A673 (cell line): ENCODE measurements at regions not wholly inside any gene's neighbourhood (a gene's known extent, or its start where the extent isn't known, plus 50 kb on each side); places are given as distances from the start of the nearest gene placed in this dataset.

Experiments
- BruUV-seq: library from RNA; stranded (reverse); fragments of 400-500 nt; replicated peaks from 2 replicates; lab custom pipeline; 2021; lab: Mats Ljungman, UMichigan
- CTCF ChIA-PET: fragments of 300-600 bp; sonication (Branson Sonifier 250); formaldehyde crosslinking; loops from one replicate; lab custom pipeline; 2022; ENCODE audit warnings: antibody characterized with exemption; lab: Charles Lee
- POLR2A ChIA-PET: fragments of 300-600 bp; sonication (Branson Sonifier 250); formaldehyde crosslinking; loops from one replicate; lab custom pipeline; 2022; ENCODE audit warnings: antibody characterized with exemption; ENCODE audit not compliant: low non-redundant PET; lab: Charles Lee
- DNase-seq: peaks from one replicate; pipeline ENCODE4 v3.0.0-alpha.2; 2015; ENCODE audit warnings: low spot score
- H3K27ac ChIP-seq: fragments of 200-600 bp; sonication (generic); 2 replicates; pipeline ENCODE4 v1.5.1; 2016; ENCODE audit warnings: mixed run types, low read depth, mild to moderate bottlenecking, mixed read lengths, antibody characterized with exemption, low read length; ENCODE audit not compliant: poor library complexity, severe bottlenecking
- H3K27me3 ChIP-seq: fragments of 200-600 bp; sonication (generic); replicated peaks from 2 replicates; pipeline ENCODE4 v1.6.1; 2017; ENCODE audit warnings: mixed run types, low read depth, mild to moderate bottlenecking, mixed read lengths, antibody characterized with exemption, low read length; ENCODE audit not compliant: insufficient read depth, poor library complexity
- H3K36me3 ChIP-seq: fragments of 200-600 bp; sonication (generic); 2 replicates; pipeline ENCODE4 v1.6.1; 2016; ENCODE audit warnings: mixed run types, mild to moderate bottlenecking, mixed read lengths, antibody characterized with exemption, low read length; ENCODE audit not compliant: insufficient read depth, poor library complexity, severe bottlenecking
- H3K4me1 ChIP-seq: fragments of 200-600 bp; sonication (generic); 2 replicates; pipeline ENCODE4 v1.6.1; 2017; ENCODE audit warnings: mixed run types, mild to moderate bottlenecking, mixed read lengths, antibody characterized with exemption, low read length; ENCODE audit not compliant: insufficient read depth, poor library complexity, severe bottlenecking
- H3K4me3 ChIP-seq: fragments of 200-600 bp; sonication (generic); 2 replicates; pipeline ENCODE4 v1.5.1; 2016; ENCODE audit warnings: low read depth, mixed run types, mild to moderate bottlenecking, mixed read lengths, low read length; ENCODE audit not compliant: poor library complexity, severe bottlenecking
- H3K9me3 ChIP-seq: fragments of 200-600 bp; sonication (generic); 2 replicates; pipeline ENCODE4 v1.6.1; 2016; ENCODE audit warnings: mixed run types, low read depth, mild to moderate bottlenecking, mixed read lengths, antibody characterized with exemption, low read length; ENCODE audit not compliant: poor library complexity, severe bottlenecking
- CTCF ChIP-seq: fragments of 300-800, 200-600 bp; sonication (generic); conservative IDR thresholded peaks from 2 replicates; pipeline ENCODE4 v1.5.1; 2017; ENCODE audit warnings: low read depth, mild to moderate bottlenecking, antibody characterized with exemption, low read length, moderate library complexity, mixed read lengths
- EZH2 ChIP-seq: fragments of 200-600 bp; sonication (generic); IDR thresholded peaks from 2 replicates; pipeline ENCODE4 v1.6.1; 2017; ENCODE audit warnings: borderline replicate concordance, low read depth, mild to moderate bottlenecking, mixed read lengths, antibody characterized with exemption, low read length; ENCODE audit not compliant: poor library complexity, severe bottlenecking
- intact Hi-C: fragments of 100-400 bp; cut with micrococcal nuclease; formaldehyde crosslinking; loops from one replicate; pipeline ENCODE4 v1.10.0; 2022; ENCODE audit not compliant: unreplicated experiment

GRCh38 chr9:134980516-134980915, 62.8 kb upstream of the FCN1 start:
- Histone ChIP-seq H3K4me3 (no peak overlapping the region), H3K36me3 (no peaks in the 10 kb centered on the region), H3K27me3 (no peaks in the 10 kb centered on the region), H3K9me3 (no peaks in the 10 kb centered on the region), H3K27ac (no peak overlapping the region), H3K4me1 (no peaks in the 10 kb centered on the region)
- DNase-seq: no peak
- POLR2A ChIA-PET: no interaction called here
- no TSS peak for BruUV-seq
- CTCF ChIA-PET: no interaction called here
- TF ChIP-seq EZH2: no peak
- no peak for TF ChIP-seq CTCF
- intact Hi-C loops: no loop called here

- POLR2A ChIA-PET: no interaction called here
- no peak overlapping the region for H3K4me3 ChIP-seq
- no peak for TF ChIP-seq CTCF
- TF ChIP-seq EZH2: no peak
- H3K27ac ChIP-seq: no peak overlapping the region
- intact Hi-C loops: no loop called here
- no peak for DNase-seq
- no peaks in the 10 kb centered on the region for H3K4me1 ChIP-seq
- no peaks in the 10 kb centered on the region for H3K36me3 ChIP-seq
- CTCF ChIA-PET: no interaction called here
- H3K27me3 ChIP-seq: no peaks in the 10 kb centered on the region
- no peaks in the 10 kb centered on the region for H3K9me3 ChIP-seq
- BruUV-seq: no TSS peak
Observed at GRCh38 chr9:134980991-134981390, 63.3 kb upstream of the FCN1 start.

GRCh38 chr9:134981829-134982228, 64.1 kb upstream of the FCN1 start:
- Histone ChIP-seq H3K27me3 (no peaks in the 10 kb centered on the region), H3K36me3 (no peaks in the 10 kb centered on the region), H3K4me1 (no peaks in the 10 kb centered on the region), H3K4me3 (no peak overlapping the region), H3K27ac (no peak overlapping the region), H3K9me3 (no peaks in the 10 kb centered on the region)
- no peak for DNase-seq
- POLR2A ChIA-PET: no interaction called here
- BruUV-seq: no TSS peak
- CTCF ChIA-PET: no interaction called here
- TF ChIP-seq CTCF (no peak), EZH2 (no peak)
- intact Hi-C loops: no loop called here
